Fibroblast of pulmonary artery (primary cell): ENCODE measurements at regions not wholly inside any gene's neighbourhood (a gene's known extent, or its start where the extent isn't known, plus 50 kb on each side); places are given as distances from the start of the nearest gene placed in this dataset.

Source experiments
- DNase-seq: peaks from one replicate; pipeline ENCODE4 v3.0.0-alpha.2; 2010; ENCODE audit warnings: low read depth
- H3K4me3 ChIP-seq: replicated peaks from 2 replicates; pipeline ENCODE4 v1.5.1; 2011; ENCODE audit warnings: low read depth, mild to moderate bottlenecking, control low read depth, low read length, moderate library complexity
- TF ChIP-seq, protein P1 (sequence below): IDR thresholded peaks from 2 replicates; pipeline ENCODE4 v1.5.1; 2011; ENCODE audit warnings: mild to moderate bottlenecking, control low read depth, low read length, inconsistent platforms; ENCODE audit errors: missing control alignments

DNA sequence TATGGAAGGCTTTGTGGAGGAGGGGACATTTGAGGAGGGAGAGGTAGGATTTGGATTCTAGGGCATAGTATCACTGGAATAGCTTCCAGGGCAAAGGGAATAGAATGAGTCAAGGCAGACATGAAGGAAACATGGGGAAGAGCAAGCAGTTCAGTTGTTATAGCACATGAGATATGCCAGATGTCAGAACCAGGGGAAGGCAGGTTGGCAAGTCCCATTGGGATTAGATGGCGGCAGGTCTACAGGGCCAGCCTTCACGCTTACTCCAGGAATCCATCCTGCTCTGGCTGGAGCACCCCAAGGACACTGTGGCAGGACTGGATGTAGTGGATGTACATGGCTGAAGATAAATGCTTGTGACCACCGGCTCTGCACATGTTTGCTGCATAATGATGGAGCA, 120.4 kb upstream of the ST8SIA2 start:
- no peak overlapping the region for H3K4me3 ChIP-seq
- DNase-seq = no peak
- TF ChIP-seq, protein P1, sequence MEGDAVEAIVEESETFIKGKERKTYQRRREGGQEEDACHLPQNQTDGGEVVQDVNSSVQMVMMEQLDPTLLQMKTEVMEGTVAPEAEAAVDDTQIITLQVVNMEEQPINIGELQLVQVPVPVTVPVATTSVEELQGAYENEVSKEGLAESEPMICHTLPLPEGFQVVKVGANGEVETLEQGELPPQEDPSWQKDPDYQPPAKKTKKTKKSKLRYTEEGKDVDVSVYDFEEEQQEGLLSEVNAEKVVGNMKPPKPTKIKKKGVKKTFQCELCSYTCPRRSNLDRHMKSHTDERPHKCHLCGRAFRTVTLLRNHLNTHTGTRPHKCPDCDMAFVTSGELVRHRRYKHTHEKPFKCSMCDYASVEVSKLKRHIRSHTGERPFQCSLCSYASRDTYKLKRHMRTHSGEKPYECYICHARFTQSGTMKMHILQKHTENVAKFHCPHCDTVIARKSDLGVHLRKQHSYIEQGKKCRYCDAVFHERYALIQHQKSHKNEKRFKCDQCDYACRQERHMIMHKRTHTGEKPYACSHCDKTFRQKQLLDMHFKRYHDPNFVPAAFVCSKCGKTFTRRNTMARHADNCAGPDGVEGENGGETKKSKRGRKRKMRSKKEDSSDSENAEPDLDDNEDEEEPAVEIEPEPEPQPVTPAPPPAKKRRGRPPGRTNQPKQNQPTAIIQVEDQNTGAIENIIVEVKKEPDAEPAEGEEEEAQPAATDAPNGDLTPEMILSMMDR = no peak

DNA sequence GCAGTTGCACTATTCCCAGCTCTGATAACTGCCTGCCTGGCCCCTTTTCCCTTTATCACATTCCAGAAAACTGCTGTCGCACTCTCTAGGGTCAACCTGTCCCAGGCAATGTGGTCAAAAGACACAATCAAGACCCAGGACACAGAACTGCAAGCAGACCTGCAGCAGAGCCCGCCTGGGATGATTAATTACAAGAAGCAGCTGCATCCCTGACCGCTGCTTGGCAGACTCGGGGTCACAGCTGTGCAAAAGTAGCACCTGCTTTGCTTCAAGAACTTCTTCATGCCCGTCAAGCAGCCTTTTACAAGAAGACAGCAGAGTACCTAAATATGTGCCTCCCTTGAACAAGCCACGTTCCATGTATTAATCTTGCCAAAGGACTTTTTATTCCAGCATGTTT, 120.0 kb upstream of the ST8SIA2 start:
- no peak for DNase-seq
- no peak overlapping the region for H3K4me3 ChIP-seq
- TF ChIP-seq, protein P1 = no peak

DNA sequence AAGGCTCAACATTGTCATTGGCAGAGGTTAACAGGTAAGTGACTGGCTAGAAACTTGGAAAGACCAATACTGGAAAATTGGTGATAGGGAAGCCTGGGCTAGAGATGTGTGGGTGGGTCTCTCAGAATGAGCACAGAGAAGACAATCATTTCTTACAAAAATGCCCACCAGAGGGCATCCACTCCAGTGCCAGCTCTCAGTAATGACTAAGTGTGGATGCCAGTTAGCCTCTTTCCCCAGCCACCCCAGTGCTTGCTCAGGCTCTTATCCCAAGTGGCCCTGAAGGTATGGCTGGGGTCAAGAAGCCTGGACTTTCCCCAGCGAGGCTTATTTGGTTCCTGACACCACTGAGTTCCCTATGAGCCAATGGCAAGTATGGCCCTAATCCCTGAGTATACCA, 115.9 kb upstream of the ST8SIA2 start:
- TF ChIP-seq, protein P1 = no peak
- no peak for DNase-seq
- no peak overlapping the region for H3K4me3 ChIP-seq

DNA sequence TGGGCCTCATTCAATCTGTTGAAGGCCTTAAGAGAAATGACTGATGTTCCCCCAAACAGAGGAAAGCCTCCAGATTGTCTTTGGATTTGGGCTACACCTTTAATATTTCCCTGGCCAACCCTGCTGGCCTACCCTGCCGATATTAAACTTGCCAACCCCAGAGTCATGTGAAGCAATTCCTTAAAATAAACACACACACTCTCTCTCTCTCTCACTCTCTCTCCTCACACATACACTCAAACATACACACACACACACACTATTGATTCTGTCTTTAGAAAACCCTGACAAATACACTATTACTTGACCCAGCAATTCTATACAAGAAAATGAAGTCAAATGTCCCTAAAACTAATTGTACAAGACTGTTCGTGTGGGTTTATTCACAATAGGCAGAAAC, 109.9 kb upstream of the ST8SIA2 start:
- DNase-seq = no peak
- TF ChIP-seq, protein P1 = no peak
- H3K4me3 ChIP-seq = no peak overlapping the region

DNA sequence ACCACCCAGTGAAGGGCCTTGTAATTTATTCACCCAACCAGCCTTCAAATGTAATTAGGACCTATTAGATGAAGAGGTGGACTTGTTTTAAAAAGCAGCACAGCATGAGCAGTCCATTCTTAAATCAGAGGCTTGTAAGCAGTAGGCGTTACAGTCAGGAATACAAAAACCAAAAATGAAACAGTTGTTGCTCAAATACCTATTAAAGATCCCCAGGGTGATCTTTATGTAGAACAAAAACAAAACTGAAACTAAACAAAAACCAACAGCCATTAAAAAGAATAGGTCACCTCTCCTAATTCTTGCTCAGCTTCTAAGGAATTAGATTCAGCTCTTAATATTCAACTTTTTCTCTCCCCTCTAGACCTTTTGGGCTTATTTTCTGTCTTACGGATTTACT, 104.9 kb upstream of the ST8SIA2 start:
- TF ChIP-seq, protein P1 = no peak
- no peak overlapping the region for H3K4me3 ChIP-seq
- no peak for DNase-seq

DNA sequence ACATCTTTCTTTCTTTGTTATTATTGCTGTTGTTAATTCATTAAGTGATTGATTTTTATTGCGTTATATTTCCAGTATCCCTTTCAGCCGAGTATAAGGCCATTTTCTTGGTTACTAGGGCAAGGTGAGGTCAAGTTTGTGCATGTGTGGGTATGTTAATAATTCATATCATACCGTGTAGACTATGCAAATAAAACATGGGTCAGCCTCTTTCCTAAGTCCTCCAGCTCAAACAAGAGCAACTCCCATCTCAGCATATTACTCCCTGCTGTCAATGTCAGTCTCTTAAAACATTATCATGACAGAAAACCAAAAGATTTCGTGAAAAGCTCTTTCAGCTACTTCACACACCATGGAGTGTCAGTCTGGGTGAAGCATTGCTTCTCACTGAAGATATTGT, 103.9 kb upstream of the ST8SIA2 start:
- no peak for DNase-seq
- TF ChIP-seq, protein P1 = no peak

DNA sequence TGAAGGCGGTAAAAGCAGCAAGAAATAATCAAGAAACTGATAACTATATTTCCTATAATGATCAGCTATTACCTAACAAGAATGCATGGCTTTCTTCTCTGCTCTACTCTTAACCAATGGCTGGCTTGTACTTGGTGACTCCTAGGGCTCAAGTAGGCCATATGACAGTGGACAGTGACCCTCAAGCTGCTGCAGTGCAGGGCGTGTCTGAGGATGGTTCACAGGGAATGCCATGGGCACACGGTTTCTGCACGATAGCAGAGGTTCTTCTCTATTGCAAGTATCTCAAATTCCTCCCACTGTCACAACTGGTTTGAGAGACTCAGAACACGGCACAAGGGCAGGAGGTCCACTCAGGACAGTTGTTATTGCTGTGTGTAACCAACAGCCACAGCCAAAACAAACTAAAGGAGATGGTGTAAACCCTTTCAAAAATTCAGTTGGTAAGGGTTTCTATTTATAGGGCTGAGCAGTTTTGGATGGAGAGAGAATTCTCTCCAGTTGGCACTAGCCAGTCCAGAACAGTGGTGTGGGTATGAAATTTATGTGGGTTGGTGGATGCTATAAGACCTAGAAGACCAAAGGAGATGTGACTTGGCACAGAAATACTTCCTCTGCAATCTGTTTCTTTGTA, 103.2 kb upstream of the ST8SIA2 start:
- TF ChIP-seq, protein P1 = no peak
- DNase-seq = no peak
- no peak overlapping the region for H3K4me3 ChIP-seq

More for the DNA sequence above, 103.9 kb upstream of the ST8SIA2 start:
- H3K4me3 ChIP-seq = no peak overlapping the region
